ENCODE measurements at regions not wholly inside any gene's neighbourhood (a gene's known extent, or its start where the extent isn't known, plus 50 kb on each side); places are given as distances from the start of the nearest gene placed in this dataset.

DNA sequence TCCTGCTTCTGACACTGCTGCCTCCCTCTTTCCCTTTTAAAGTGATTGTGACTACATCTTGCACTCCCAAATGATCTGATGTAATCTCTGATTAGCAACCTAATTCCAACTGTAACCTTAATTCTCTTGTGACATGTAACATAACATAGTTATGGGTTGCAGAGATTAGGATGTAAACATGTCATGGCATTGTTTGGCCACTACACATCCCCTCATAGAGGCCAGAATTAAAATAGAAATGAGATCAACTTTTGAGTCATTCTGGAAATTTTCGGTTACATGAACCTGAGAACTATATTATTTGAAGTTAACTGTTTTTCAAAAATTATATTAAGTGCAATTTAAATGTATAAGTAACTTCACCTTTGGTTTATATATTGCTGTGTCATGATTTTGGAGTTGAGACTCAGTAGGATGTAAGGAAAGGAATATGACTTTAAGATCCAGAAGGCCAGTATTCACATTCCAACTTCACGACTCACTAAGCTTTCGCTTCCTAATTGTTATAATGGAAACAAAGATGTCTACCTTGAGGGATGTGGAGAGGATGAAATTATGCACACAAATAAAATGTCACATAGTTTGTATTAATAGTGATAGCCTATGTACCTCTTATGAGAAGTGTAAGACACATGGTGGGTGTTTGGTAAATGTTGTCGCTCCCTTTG is 611.9 kb upstream of the MAP3K7 start:
- TF ChIP-seq POLR2A (IDR thresholded peaks at IDR 0.05) (no peak), CTCF (IDR thresholded peaks at IDR 0.05) (peak in 1 of 12 donors; percentile 34)
